Activated CD4-positive, alpha-beta T cell treated with anti-CD3 and anti-CD28 coated beads, Interleukin-2, amount 50 U/mL, for 1 hour (primary cell): ENCODE measurements at regions not wholly inside any gene's neighbourhood (a gene's known extent, or its start where the extent isn't known, plus 50 kb on each side); places are given as distances from the start of the nearest gene placed in this dataset.
"Not testable (repeated sequence)": the region's sequence is repeated elsewhere in the genome, so short reads cannot be mapped to it uniquely, and the experiment has no call there.

Experiments
- DNase-seq: peaks from one replicate; pipeline ENCODE4 v3.0.0-alpha.2; 2020

- DNase-seq = no peak
Measured at GRCh38 chr1:47523835-47524215, 86.0 kb downstream of the FOXD2 start.

GRCh38 chr1:47524272-47524671 lies 86.4 kb downstream of the FOXD2 start:
- no peak for DNase-seq

- DNase-seq = no peak
Measured at GRCh38 chr1:47527653-47528272, 89.9 kb downstream of the FOXD2 start.

GRCh38 chr1:47529520-47530098 lies 91.8 kb downstream of the FOXD2 start:
- no peak for DNase-seq

GRCh38 chr1:47532921-47533792 lies 95.3 kb downstream of the FOXD2 start:
- no peak for DNase-seq

GRCh38 chr1:47533793-47534328 lies 96.0 kb downstream of the FOXD2 start:
- DNase-seq = no peak

- no peak for DNase-seq
Measured at GRCh38 chr1:47534436-47534835, 96.6 kb downstream of the FOXD2 start.

- no peak for DNase-seq
Measured at GRCh38 chr1:47536646-47537118, 98.8 kb downstream of the FOXD2 start.

GRCh38 chr1:47537268-47537667 lies 99.4 kb downstream of the FOXD2 start:
- DNase-seq = no peak

GRCh38 chr1:47537966-47538365 lies 100.1 kb downstream of the FOXD2 start:
- DNase-seq = no peak

GRCh38 chr1:47538530-47538929 lies 100.7 kb downstream of the FOXD2 start:
- not testable (repeated sequence) for DNase-seq

- DNase-seq = not testable (repeated sequence)
Measured at GRCh38 chr1:47541705-47542104, 103.9 kb downstream of the FOXD2 start.

- DNase-seq = not testable (repeated sequence)
Measured at GRCh38 chr1:47543089-47543488, 105.2 kb downstream of the FOXD2 start.

GRCh38 chr1:47545912-47546483 lies 108.2 kb downstream of the FOXD2 start:
- no peak for DNase-seq

- no peak for DNase-seq
Measured at GRCh38 chr1:47547753-47548573, 110.1 kb downstream of the FOXD2 start.

GRCh38 chr1:47548637-47549036 lies 110.8 kb downstream of the FOXD2 start:
- DNase-seq = no peak

GRCh38 chr1:47549532-47549931 lies 111.7 kb downstream of the FOXD2 start:
- DNase-seq = no peak

GRCh38 chr1:47550929-47551328 lies 113.1 kb downstream of the FOXD2 start:
- no peak for DNase-seq

- DNase-seq = no peak
Measured at GRCh38 chr1:47551971-47552528, 114.2 kb downstream of the FOXD2 start.

GRCh38 chr1:47554082-47554481 lies 116.2 kb downstream of the FOXD2 start:
- no peak for DNase-seq

- DNase-seq = no peak
Measured at GRCh38 chr1:47554901-47555300, 117.1 kb downstream of the FOXD2 start.

- no peak for DNase-seq
Measured at GRCh38 chr1:47555306-47555705, 117.5 kb downstream of the FOXD2 start.
